ENCODE measurements at regions not wholly inside any gene's neighbourhood (a gene's known extent, or its start where the extent isn't known, plus 50 kb on each side); places are given as distances from the start of the nearest gene placed in this dataset.

DNA sequence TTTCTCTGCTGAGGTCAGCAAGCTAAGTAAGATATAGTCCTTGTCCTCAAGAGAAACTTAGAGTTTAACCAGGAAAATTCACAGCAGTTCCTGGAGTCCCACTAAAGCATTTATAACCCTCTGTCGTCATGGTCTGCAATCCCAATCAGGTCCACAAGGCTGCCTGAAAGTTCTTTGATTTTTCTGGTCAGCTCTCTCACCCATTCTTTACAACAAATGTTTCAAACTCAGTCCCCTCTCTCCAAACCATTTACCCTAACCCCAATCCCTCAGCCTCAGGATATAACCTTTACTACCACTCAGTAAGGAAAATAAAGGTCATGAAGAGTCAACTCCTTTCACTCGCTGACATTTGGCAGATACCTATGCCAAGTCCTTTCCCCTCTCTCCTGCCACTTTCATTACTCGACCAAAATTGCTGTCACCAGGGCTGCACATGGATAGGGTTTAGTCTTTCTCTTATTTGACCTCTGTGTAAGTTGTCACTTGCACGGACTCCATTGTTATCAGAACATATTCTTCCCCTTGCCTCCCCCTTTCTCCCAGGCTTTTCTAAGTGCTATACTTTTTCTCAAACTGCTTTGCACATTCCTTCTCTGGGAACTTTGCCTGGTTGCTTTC is 936.6 kb downstream of the NR2F1-AS1 start:
- Histone ChIP-seq H3K4me1 (ENCODE audit: control insufficient read depth, insufficient read depth, low read length) (peaks cover 29% of the 10 kb centered on the region), H3K27ac (ENCODE audit: low read length) (peak overlapping the region; percentile 100), H3K27me3 (ENCODE audit: control insufficient read depth, insufficient read depth, low read length) (no peaks in the 10 kb centered on the region), H3K4me3 (ENCODE audit: low read depth in 2 of 2, low read length in 2 of 2) (no peak overlapping the region), H3K36me3 (ENCODE audit: control insufficient read depth, insufficient read depth, low read length) (no peaks in the 10 kb centered on the region), H3K9me3 (ENCODE audit: control insufficient read depth, insufficient read depth, low read depth, low read length) (peaks cover 23% of the 10 kb centered on the region; the same call in 1 of the 2 replicates)
- no peak for DNase-seq (ENCODE audit: low read depth, low spot score)
- intact Hi-C loops (cut with micrococcal nuclease; ENCODE audit: unreplicated experiment) (no loop called here), in situ Hi-C loops (cut with HindIII; ENCODE audit: low pct_unique_long_range_greater_than_20kb, low sequenced_read_pairs) (no loop called here)
- no peak for ATAC-seq
- TF ChIP-seq SIN3A (IDR thresholded peaks at IDR 0.05; ENCODE audit: borderline replicate concordance, insufficient read depth, low read depth, low read length) = no peak
- TF ChIP-seq, protein P1, sequence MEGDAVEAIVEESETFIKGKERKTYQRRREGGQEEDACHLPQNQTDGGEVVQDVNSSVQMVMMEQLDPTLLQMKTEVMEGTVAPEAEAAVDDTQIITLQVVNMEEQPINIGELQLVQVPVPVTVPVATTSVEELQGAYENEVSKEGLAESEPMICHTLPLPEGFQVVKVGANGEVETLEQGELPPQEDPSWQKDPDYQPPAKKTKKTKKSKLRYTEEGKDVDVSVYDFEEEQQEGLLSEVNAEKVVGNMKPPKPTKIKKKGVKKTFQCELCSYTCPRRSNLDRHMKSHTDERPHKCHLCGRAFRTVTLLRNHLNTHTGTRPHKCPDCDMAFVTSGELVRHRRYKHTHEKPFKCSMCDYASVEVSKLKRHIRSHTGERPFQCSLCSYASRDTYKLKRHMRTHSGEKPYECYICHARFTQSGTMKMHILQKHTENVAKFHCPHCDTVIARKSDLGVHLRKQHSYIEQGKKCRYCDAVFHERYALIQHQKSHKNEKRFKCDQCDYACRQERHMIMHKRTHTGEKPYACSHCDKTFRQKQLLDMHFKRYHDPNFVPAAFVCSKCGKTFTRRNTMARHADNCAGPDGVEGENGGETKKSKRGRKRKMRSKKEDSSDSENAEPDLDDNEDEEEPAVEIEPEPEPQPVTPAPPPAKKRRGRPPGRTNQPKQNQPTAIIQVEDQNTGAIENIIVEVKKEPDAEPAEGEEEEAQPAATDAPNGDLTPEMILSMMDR (IDR thresholded peaks at IDR 0.05) = peak; percentile 18
- CTCF ChIA-PET = interaction anchor here (0.6 kb wide), 1 partner anchor 136 kb away, joined by 4 read pairs; no protein-coding TSS in a partner anchor
- BruUV-seq (replicated peaks) = no TSS peak
- POLR2A ChIA-PET = no interaction called here

DNA sequence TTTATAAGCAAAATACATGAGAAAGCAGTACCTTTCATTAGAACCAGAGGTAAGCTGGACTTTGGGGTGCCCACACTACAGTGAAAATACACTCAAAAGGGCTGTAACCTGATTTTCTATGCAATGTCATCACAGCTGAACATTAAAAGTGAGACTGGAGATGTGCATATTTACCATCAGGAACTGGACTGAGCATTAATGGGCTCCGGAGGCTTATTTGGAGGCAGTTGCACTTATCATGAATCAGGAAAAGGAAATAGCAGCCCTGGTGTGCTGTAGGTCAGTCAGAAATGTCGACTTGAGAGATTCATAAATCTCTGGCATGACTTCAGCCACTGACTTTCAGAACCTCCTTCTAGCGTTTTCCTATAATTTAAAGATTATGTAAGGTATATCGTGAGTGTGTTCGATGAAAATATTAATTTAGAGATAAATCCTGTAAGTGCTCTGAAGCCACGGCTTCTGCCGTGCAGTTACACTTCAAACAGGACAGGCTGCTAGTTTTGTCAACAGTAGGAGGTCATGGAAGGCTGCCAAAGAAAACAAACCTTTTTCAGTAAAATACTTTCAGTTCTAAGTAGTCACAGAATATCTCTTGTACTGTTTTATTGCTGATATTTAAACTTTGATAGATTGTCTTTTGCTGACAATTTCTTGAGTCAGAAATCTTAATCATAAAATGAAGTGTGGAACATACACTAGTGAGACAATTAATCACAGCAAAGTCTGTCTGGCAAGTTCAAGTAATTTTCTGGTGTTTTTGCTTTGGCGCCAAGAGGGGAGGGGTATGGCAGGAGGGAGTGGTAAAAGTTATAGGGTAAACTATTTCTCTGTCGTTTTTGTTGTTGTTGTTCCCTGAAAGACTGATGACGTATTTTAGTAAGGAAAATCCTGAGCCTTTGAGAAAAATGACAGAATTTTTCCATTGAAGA is 939.7 kb downstream of the NR2F1-AS1 start:
- Histone ChIP-seq H3K9me3 (ENCODE audit: control insufficient read depth, insufficient read depth, low read depth, low read length) (peaks cover 8% of the 10 kb centered on the region; the same call in 1 of the 2 replicates), H3K27ac (ENCODE audit: low read length) (peak overlapping the region; percentile 100), H3K27me3 (ENCODE audit: control insufficient read depth, insufficient read depth, low read length) (no peaks in the 10 kb centered on the region), H3K36me3 (ENCODE audit: control insufficient read depth, insufficient read depth, low read length) (no peaks in the 10 kb centered on the region), H3K4me3 (ENCODE audit: low read depth in 2 of 2, low read length in 2 of 2) (peak overlapping the region; percentile 29 to 40), H3K4me1 (ENCODE audit: control insufficient read depth, insufficient read depth, low read length) (peaks cover 34% of the 10 kb centered on the region)
- DNase-seq (ENCODE audit: low read depth, low spot score) (peak; percentile 68), ATAC-seq (peak; percentile 94)
- POLR2A ChIA-PET = no interaction called here
- peak; percentile 98 for TF ChIP-seq TCF7L2 (IDR thresholded peaks at IDR 0.05; ENCODE audit: low read depth, low read length)
- TF ChIP-seq POLR2AphosphoS5 (IDR thresholded peaks at IDR 0.05; ENCODE audit: low read depth, low read length) = peak; percentile 84; the same call in 1 of the 2 replicates
- TF ChIP-seq SIN3A (IDR thresholded peaks at IDR 0.05; ENCODE audit: borderline replicate concordance, insufficient read depth, low read depth, low read length) = no peak
- TF ChIP-seq, protein P2, sequence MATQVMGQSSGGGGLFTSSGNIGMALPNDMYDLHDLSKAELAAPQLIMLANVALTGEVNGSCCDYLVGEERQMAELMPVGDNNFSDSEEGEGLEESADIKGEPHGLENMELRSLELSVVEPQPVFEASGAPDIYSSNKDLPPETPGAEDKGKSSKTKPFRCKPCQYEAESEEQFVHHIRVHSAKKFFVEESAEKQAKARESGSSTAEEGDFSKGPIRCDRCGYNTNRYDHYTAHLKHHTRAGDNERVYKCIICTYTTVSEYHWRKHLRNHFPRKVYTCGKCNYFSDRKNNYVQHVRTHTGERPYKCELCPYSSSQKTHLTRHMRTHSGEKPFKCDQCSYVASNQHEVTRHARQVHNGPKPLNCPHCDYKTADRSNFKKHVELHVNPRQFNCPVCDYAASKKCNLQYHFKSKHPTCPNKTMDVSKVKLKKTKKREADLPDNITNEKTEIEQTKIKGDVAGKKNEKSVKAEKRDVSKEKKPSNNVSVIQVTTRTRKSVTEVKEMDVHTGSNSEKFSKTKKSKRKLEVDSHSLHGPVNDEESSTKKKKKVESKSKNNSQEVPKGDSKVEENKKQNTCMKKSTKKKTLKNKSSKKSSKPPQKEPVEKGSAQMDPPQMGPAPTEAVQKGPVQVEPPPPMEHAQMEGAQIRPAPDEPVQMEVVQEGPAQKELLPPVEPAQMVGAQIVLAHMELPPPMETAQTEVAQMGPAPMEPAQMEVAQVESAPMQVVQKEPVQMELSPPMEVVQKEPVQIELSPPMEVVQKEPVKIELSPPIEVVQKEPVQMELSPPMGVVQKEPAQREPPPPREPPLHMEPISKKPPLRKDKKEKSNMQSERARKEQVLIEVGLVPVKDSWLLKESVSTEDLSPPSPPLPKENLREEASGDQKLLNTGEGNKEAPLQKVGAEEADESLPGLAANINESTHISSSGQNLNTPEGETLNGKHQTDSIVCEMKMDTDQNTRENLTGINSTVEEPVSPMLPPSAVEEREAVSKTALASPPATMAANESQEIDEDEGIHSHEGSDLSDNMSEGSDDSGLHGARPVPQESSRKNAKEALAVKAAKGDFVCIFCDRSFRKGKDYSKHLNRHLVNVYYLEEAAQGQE (IDR thresholded peaks at IDR 0.05; ENCODE audit: insufficient read depth in 1 of 2, low read depth in 2 of 2, low read length in 1 of 2) = peak in 1 of 2 experiments; percentile 27; a peak in 1 of 4 replicates
- in situ Hi-C loops (cut with HindIII; ENCODE audit: low pct_unique_long_range_greater_than_20kb, low sequenced_read_pairs) = no loop called here
- CTCF ChIA-PET = interaction anchor here (0.6 kb wide), 1 partner anchor 37 kb away, joined by 3 read pairs; no protein-coding TSS in a partner anchor
- no TSS peak for BruUV-seq (replicated peaks)
- intact Hi-C loops (cut with micrococcal nuclease; ENCODE audit: unreplicated experiment) = no loop called here
